Vagina (tissue), 2 donors: ENCODE measurements at regions not wholly inside any gene's neighbourhood (a gene's known extent, or its start where the extent isn't known, plus 50 kb on each side); places are given as distances from the start of the nearest gene placed in this dataset.

Source experiments
- CTCF ChIP-seq, 3 experiments: fragments of 450-650 bp in 2 of 3; fragments of 200-600 bp in 1 of 3; sonication (generic) in 1 of 3; IDR thresholded peaks; one replicate each; pipeline ENCODE4 v1.5.1; 2017 to 2019; ENCODE audit warnings: antibody characterized with exemption in 3 of 3, mild to moderate bottlenecking in 2 of 3, moderate library complexity in 2 of 3
- POLR2A ChIP-seq, 2 donors: fragments of 450-650 bp; IDR thresholded peaks; one replicate each; pipeline ENCODE4 v1.6.1; 2017; ENCODE audit warnings: antibody characterized with exemption in 2 of 2, mild to moderate bottlenecking in 2 of 2, moderate library complexity in 2 of 2

- no peak for TF ChIP-seq CTCF (IDR thresholded peaks at IDR 0.05)
- TF ChIP-seq POLR2A (IDR thresholded peaks at IDR 0.05): no peak
Measured at GRCh38 chr2:217468042-217468830, 534.6 kb downstream of the TNS1 start.
